GM12875 (cell line): ENCODE measurements at regions not wholly inside any gene's neighbourhood (a gene's known extent, or its start where the extent isn't known, plus 50 kb on each side); places are given as distances from the start of the nearest gene placed in this dataset.

Experiments used
- H3K4me3 ChIP-seq: one replicate; pipeline ENCODE4 v1.5.1; 2011; ENCODE audit warnings: low read depth, low read length, control low read depth
- TF ChIP-seq, protein P1 (sequence below): IDR thresholded peaks from 2 replicates; pipeline ENCODE4 v1.5.1; 2011; ENCODE audit warnings: low read depth, mild to moderate bottlenecking, control low read depth, inconsistent platforms, low read length, moderate library complexity, borderline replicate concordance; ENCODE audit not compliant: insufficient read depth

DNA sequence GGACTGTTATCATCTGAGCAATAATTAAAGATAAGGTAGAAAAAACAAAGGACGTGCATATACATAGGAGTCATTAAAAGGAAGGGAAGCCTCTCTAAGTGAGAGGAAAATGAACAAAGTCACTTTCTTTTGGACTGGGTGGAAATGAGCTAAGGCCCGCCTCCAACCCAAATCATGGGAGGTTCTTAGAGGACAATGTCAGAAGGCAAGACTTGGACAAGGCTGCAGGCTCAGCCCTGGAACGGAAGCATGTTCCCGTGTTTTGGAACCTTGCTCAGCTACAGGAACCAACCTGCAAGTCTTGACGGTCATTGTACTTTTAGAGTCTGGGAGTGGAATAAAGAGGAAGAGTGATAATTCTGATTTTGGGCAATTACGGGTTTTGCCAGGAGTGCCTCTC, 59.4 kb upstream of the EPB41L3 start:
- TF ChIP-seq, protein P1, sequence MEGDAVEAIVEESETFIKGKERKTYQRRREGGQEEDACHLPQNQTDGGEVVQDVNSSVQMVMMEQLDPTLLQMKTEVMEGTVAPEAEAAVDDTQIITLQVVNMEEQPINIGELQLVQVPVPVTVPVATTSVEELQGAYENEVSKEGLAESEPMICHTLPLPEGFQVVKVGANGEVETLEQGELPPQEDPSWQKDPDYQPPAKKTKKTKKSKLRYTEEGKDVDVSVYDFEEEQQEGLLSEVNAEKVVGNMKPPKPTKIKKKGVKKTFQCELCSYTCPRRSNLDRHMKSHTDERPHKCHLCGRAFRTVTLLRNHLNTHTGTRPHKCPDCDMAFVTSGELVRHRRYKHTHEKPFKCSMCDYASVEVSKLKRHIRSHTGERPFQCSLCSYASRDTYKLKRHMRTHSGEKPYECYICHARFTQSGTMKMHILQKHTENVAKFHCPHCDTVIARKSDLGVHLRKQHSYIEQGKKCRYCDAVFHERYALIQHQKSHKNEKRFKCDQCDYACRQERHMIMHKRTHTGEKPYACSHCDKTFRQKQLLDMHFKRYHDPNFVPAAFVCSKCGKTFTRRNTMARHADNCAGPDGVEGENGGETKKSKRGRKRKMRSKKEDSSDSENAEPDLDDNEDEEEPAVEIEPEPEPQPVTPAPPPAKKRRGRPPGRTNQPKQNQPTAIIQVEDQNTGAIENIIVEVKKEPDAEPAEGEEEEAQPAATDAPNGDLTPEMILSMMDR = no peak
- H3K4me3 ChIP-seq = no peak overlapping the region

DNA sequence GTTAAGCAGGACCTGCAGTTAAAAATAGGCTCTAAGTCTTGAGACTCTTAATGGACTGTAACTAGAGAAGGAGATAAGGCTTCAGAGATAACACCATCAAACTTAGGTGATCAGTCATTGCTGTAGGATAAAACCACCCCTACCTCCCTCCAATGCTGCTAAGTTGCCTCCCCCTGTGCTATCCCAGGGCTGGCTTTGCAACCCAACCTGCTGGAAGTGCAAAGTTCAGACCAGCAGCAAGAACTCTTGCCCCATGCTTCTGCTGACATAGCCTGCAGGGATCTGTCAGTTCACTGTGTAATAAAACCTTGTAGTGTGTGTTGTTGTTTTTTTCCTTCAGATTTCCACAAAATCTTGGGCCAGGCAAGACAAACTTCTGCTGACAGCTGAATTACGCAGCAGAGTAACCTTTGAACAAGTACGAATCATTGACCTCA, 57.4 kb upstream of the EPB41L3 start:
- no peak overlapping the region for H3K4me3 ChIP-seq
- TF ChIP-seq, protein P1 = no peak

DNA sequence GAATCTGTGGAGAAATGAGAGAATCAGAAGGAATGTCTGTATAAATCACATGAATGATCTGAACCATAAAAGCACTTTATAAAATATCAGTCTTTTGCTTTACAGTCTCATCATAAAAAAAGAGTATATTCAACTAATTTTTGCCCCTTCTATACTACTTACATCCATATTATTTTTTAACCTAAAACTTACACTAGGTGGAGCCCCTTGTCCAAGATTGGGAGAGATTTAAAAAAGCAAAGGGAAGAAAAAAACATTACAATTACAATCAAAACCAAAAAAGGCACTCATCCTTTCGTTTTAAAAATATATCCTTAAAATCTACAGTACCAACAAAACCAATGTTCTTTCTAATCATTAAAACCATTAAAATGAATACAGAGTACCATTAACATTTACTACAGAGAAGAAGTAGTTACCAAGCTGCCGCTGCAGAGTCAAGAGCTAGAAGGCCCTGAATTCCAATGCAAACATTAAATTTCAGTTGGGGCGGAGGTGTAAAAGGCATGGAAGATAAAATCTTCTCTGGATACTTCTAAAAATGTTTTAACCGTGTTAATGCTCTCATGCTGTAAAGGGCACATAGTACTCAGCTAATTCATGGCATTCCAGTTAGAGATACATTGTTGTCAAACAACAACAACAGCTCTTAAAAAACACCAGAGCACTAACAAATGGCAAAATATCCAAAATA, 56.7 kb upstream of the EPB41L3 start:
- TF ChIP-seq, protein P1 = no peak
- no peak overlapping the region for H3K4me3 ChIP-seq

DNA sequence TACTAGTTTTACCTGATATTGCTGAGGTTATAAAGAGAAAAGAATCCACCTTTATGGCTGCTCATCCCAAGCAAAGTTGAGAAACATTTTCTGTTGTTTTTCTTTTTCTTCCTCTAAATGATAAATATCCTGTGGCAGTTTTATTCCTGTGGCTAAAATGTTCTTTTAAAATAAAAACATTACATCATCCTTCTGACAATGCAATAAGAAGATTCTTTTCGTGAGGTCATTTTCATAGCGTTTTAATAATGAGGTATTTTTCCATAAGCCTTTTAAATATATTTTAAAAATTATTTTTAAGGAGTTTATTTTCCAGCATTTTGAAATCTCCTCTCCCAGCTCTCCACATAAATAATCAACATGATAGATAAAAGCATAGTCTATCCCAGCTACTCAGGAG, 52.8 kb upstream of the EPB41L3 start:
- H3K4me3 ChIP-seq = no peak overlapping the region
- TF ChIP-seq, protein P1 = no peak
